ENCODE measurements at regions not wholly inside any gene's neighbourhood (a gene's known extent, or its start where the extent isn't known, plus 50 kb on each side); places are given as distances from the start of the nearest gene placed in this dataset.

DNA sequence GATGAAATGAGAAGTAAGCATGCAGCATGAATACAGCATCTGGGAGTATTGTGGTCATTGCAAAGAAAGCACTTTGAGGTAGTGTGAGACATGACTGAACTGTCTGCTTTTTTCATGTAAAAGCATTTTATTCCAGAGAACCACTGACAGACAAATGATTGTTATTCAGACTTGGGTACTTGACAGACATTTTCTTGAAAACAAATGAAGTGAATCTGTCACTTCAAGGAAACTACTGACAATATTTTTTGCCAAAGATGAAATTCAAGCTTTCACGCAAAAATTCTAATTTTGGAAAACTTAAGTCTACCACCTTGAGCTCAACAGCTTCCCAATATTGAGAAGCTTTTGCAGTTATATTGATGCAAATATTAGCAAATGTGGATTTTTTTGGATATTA, 255.7 kb downstream of the ARL6IP6 start:
- H3K36me3 ChIP-seq (replicated peaks; ENCODE audit: low read depth, low read length) = no peaks in the 10 kb centered on the region
- no peak for TF ChIP-seq EZH2phosphoT487 (IDR thresholded peaks at IDR 0.05; ENCODE audit: low read depth)
- TF ChIP-seq, protein P1, sequence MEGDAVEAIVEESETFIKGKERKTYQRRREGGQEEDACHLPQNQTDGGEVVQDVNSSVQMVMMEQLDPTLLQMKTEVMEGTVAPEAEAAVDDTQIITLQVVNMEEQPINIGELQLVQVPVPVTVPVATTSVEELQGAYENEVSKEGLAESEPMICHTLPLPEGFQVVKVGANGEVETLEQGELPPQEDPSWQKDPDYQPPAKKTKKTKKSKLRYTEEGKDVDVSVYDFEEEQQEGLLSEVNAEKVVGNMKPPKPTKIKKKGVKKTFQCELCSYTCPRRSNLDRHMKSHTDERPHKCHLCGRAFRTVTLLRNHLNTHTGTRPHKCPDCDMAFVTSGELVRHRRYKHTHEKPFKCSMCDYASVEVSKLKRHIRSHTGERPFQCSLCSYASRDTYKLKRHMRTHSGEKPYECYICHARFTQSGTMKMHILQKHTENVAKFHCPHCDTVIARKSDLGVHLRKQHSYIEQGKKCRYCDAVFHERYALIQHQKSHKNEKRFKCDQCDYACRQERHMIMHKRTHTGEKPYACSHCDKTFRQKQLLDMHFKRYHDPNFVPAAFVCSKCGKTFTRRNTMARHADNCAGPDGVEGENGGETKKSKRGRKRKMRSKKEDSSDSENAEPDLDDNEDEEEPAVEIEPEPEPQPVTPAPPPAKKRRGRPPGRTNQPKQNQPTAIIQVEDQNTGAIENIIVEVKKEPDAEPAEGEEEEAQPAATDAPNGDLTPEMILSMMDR (IDR thresholded peaks at IDR 0.05; ENCODE audit: low read depth, low read length) = no peak
- H3K79me2 ChIP-seq (ENCODE audit: low read length) = no peaks in the 10 kb centered on the region
- H3K9me3 ChIP-seq (ENCODE audit: insufficient read depth, low read length) = peaks cover 10% of the 10 kb centered on the region; the same call in 1 of the 2 replicates
- H3K4me1 ChIP-seq (ENCODE audit: low read length) = no peaks in the 10 kb centered on the region
- H4K20me1 ChIP-seq (ENCODE audit: insufficient read depth, low read length) = no peaks in the 10 kb centered on the region
- no peak overlapping the region for H3K27ac ChIP-seq (ENCODE audit: low read length)
- no peak overlapping the region for H2AFZ ChIP-seq (ENCODE audit: low read depth, low read length)
- no peak overlapping the region for H3K9ac ChIP-seq (ENCODE audit: low read length)
- H3K4me3 ChIP-seq (ENCODE audit: low read length) = no peak overlapping the region
- H3K27me3 ChIP-seq (ENCODE audit: low read depth, low read length) = no peaks in the 10 kb centered on the region
- no peak overlapping the region for H3K4me2 ChIP-seq (ENCODE audit: low read length)

DNA sequence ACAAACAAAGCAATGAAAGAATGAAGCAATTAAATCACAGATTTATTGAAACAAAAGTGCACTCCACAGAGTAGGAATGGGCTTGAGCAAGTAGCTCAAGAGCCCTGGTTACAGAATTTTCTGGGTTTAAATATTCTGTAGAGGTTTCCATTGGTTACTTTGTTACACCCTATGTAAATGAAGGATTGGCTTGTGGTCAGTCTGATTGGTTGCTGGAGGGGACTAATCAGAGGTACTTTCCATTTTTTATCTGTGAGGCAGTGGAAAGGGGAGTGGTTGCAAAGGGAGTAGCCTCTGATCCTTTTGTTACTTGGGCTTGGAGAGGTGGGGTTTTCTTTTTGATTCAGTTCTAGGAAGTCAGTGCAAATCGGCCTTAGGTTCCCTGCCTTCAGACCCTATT, 253.3 kb downstream of the ARL6IP6 start:
- Histone ChIP-seq H3K9ac (ENCODE audit: low read length) (no peak overlapping the region), H3K4me1 (ENCODE audit: low read length) (no peaks in the 10 kb centered on the region), H3K27me3 (ENCODE audit: low read depth, low read length) (no peaks in the 10 kb centered on the region), H4K20me1 (ENCODE audit: insufficient read depth, low read length) (no peaks in the 10 kb centered on the region), H3K4me2 (ENCODE audit: low read length) (no peak overlapping the region), H2AFZ (ENCODE audit: low read depth, low read length) (no peak overlapping the region), H3K36me3 (replicated peaks; ENCODE audit: low read depth, low read length) (no peaks in the 10 kb centered on the region), H3K79me2 (ENCODE audit: low read length) (no peaks in the 10 kb centered on the region), H3K27ac (ENCODE audit: low read length) (no peak overlapping the region), H3K9me3 (ENCODE audit: insufficient read depth, low read length) (peaks cover 11% of the 10 kb centered on the region; the same call in 1 of the 2 replicates), H3K4me3 (ENCODE audit: low read length) (no peak overlapping the region)
- TF ChIP-seq, protein P1 (IDR thresholded peaks at IDR 0.05; ENCODE audit: low read depth, low read length) = no peak

DNA sequence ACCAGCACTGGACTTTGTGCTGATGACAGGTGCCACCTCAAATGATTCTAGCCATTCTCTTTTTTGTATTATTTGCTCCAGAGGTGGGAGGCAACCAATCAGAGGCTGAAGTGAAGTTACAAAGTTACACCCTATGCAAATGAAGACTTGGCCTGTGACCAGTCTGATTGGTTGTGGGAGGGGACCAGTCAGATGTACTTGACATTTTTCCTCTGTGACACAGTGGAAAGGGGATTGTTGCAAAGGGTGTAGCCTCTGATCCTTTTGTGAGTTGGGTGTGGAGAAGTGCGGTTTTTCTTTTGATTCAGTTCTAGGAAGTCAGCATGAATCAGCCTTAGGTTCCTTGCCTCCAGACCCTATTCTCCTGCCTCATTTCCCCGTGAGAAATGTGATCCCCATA, 244.0 kb downstream of the ARL6IP6 start:
- H3K9ac ChIP-seq (ENCODE audit: low read length) = no peak overlapping the region
- H3K4me3 ChIP-seq (ENCODE audit: low read length) = no peak overlapping the region
- no peak overlapping the region for H2AFZ ChIP-seq (ENCODE audit: low read depth, low read length)
- no peaks in the 10 kb centered on the region for H3K79me2 ChIP-seq (ENCODE audit: low read length)
- H4K20me1 ChIP-seq (ENCODE audit: insufficient read depth, low read length) = no peaks in the 10 kb centered on the region
- no peak overlapping the region for H3K4me2 ChIP-seq (ENCODE audit: low read length)
- no peaks in the 10 kb centered on the region for H3K9me3 ChIP-seq (ENCODE audit: insufficient read depth, low read length)
- no peaks in the 10 kb centered on the region for H3K27me3 ChIP-seq (ENCODE audit: low read depth, low read length)
- no peaks in the 10 kb centered on the region for H3K4me1 ChIP-seq (ENCODE audit: low read length)
- no peaks in the 10 kb centered on the region for H3K36me3 ChIP-seq (replicated peaks; ENCODE audit: low read depth, low read length)
- H3K27ac ChIP-seq (ENCODE audit: low read length) = no peak overlapping the region
- TF ChIP-seq, protein P1 (IDR thresholded peaks at IDR 0.05; ENCODE audit: low read depth, low read length) = no peak
- TF ChIP-seq EZH2phosphoT487 (IDR thresholded peaks at IDR 0.05; ENCODE audit: low read depth) = no peak

DNA sequence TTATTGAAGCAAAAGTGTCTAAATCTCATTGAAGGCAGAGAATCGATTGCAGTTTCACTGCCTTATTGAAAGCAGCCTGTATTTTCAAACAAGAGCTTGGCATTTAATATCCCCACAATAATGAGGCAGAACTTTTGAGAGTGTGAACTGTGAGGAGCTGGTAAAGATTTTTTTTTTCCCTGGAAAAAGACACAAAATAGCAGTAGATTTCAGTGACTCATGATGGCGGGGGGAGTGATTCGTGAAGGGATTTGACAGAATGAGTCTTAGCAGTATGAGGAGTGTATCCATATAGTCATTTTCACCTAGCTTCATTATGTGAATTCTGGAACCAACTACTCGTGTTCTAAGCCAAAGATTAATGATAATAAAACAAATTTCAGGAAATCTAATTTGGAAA, 242.9 kb downstream of the ARL6IP6 start:
- H3K9ac ChIP-seq (ENCODE audit: low read length) = no peak overlapping the region
- H3K4me3 ChIP-seq (ENCODE audit: low read length) = no peak overlapping the region
- no peaks in the 10 kb centered on the region for H3K79me2 ChIP-seq (ENCODE audit: low read length)
- H3K27me3 ChIP-seq (ENCODE audit: low read depth, low read length) = no peaks in the 10 kb centered on the region
- TF ChIP-seq EZH2phosphoT487 (IDR thresholded peaks at IDR 0.05; ENCODE audit: low read depth) = no peak
- H3K36me3 ChIP-seq (replicated peaks; ENCODE audit: low read depth, low read length) = no peaks in the 10 kb centered on the region
- H3K4me1 ChIP-seq (ENCODE audit: low read length) = no peaks in the 10 kb centered on the region
- no peaks in the 10 kb centered on the region for H3K9me3 ChIP-seq (ENCODE audit: insufficient read depth, low read length)
- no peak overlapping the region for H2AFZ ChIP-seq (ENCODE audit: low read depth, low read length)
- H4K20me1 ChIP-seq (ENCODE audit: insufficient read depth, low read length) = no peaks in the 10 kb centered on the region
- no peak overlapping the region for H3K4me2 ChIP-seq (ENCODE audit: low read length)
- H3K27ac ChIP-seq (ENCODE audit: low read length) = no peak overlapping the region

DNA sequence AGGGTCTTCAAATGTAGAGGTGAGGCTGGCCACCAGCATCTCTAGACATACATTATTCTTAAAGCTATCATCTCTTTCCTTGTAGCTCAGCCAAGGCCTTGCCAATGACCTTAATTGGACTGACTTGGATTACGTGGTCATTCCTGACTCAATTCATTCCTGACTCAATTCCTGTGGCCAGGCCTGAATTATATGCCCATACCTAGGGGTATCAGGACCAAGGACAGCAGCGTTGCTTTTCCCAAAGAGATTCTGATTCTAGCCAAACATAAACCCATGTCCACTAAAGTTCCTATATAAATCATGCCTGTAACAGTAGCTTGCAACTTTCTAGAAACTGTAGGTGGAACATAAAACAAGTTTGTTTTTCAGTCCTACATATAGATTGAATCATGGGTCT, 231.7 kb downstream of the ARL6IP6 start:
- Histone ChIP-seq H3K36me3 (replicated peaks; ENCODE audit: low read depth, low read length) (no peaks in the 10 kb centered on the region), H3K4me1 (ENCODE audit: low read length) (no peaks in the 10 kb centered on the region), H3K4me3 (ENCODE audit: low read length) (no peak overlapping the region), H3K79me2 (ENCODE audit: low read length) (no peaks in the 10 kb centered on the region), H3K9me3 (ENCODE audit: insufficient read depth, low read length) (no peaks in the 10 kb centered on the region), H3K4me2 (ENCODE audit: low read length) (no peak overlapping the region), H3K27me3 (ENCODE audit: low read depth, low read length) (no peaks in the 10 kb centered on the region), H3K27ac (ENCODE audit: low read length) (no peak overlapping the region), H4K20me1 (ENCODE audit: insufficient read depth, low read length) (no peaks in the 10 kb centered on the region), H3K9ac (ENCODE audit: low read length) (no peak overlapping the region), H2AFZ (ENCODE audit: low read depth, low read length) (no peak overlapping the region)
- TF ChIP-seq, protein P1 (IDR thresholded peaks at IDR 0.05; ENCODE audit: low read depth, low read length) = no peak
- TF ChIP-seq EZH2phosphoT487 (IDR thresholded peaks at IDR 0.05; ENCODE audit: low read depth) = no peak
